HCT116 (cell line): ENCODE measurements at regions not wholly inside any gene's neighbourhood (a gene's known extent, or its start where the extent isn't known, plus 50 kb on each side); places are given as distances from the start of the nearest gene placed in this dataset.

Experiments used
- ATAC-seq: fragments of 200-7000 bp; cut with Tn5 transposase; 2 replicates; pipeline ENCODE4 v1.9.1; 2020; ENCODE audit warnings: mild to moderate bottlenecking, moderate library complexity
- BruUV-seq: library from RNA; stranded (reverse); fragments of 400-500 nt; replicated peaks from 2 replicates; lab custom pipeline; 2021; lab: Mats Ljungman, UMichigan
- CTCF ChIA-PET: fragments of 300-600 bp; sonication (Branson Sonifier 250); formaldehyde crosslinking; loops from one replicate; lab custom pipeline; 2021; ENCODE audit warnings: antibody characterized with exemption; lab: Charles Lee
- POLR2A ChIA-PET: fragments of 300-600, 350-600 bp; sonication (Branson Sonifier 250); formaldehyde crosslinking; loops from one replicate; lab custom pipeline; 2021; ENCODE audit warnings: antibody characterized with exemption; lab: Charles Lee
- RAD21 ChIA-PET, 2 experiments: fragments of 300-600 bp; sonication (Branson Sonifier 250); formaldehyde crosslinking; loops; one replicate each; lab custom pipeline; 2023; ENCODE audit warnings: low total read pairs in 2 of 2; ENCODE audit not compliant: uncharacterized antibody in 2 of 2, unreplicated experiment in 2 of 2, low non-redundant PET in 1 of 2; lab: Charles Lee
- DNase-seq: peaks from one replicate; pipeline ENCODE4 v3.0.0-alpha.2; 2010; ENCODE audit warnings: low read depth, low spot score
- H2AFZ ChIP-seq: fragments of 200-600 bp; shearing (Covaris generic), sonication (generic); 2 replicates; pipeline ENCODE4 v1.6.1; 2017; ENCODE audit warnings: low read depth, mixed run types, mixed read lengths, antibody characterized with exemption, low read length; ENCODE audit not compliant: poor library complexity, severe bottlenecking
- H3K27ac ChIP-seq: 2 replicates; pipeline ENCODE4 v1.5.1; 2012; ENCODE audit warnings: low read depth, low read length
- H3K27me3 ChIP-seq: fragments of 200-600 bp; sonication (generic); 2 replicates; pipeline ENCODE4 v1.6.1; 2016; ENCODE audit warnings: mixed run types, low read length, mixed read lengths; ENCODE audit not compliant: insufficient read depth
- H3K36me3 ChIP-seq, 2 experiments: fragments of 200-500 bp in 1 of 2; fragments of 200-600 bp in 1 of 2; sonication (Bioruptor generic) in 1 of 2; sonication (generic) in 1 of 2; 2 replicates each; pipeline versions ENCODE4 v1.5.1 to v1.6.1; 2014 to 2016; ENCODE audit warnings: low read length in 2 of 2, inconsistent platforms in 1 of 2, mixed read lengths in 1 of 2, mixed run types in 1 of 2; ENCODE audit not compliant: insufficient read depth in 2 of 2, control insufficient read depth in 1 of 2
- H3K4me1 ChIP-seq, 2 experiments: fragments of 200-600 bp in 1 of 2; sonication (generic) in 1 of 2; 2 replicates each; pipeline versions ENCODE4 v1.5.1 to v1.6.1; 2012 to 2017; ENCODE audit warnings: low read length in 2 of 2, inconsistent platforms in 1 of 2, mild to moderate bottlenecking in 1 of 2, mixed read lengths in 1 of 2, mixed run types in 1 of 2, moderate library complexity in 1 of 2; ENCODE audit not compliant: insufficient read depth in 2 of 2, control insufficient read depth in 1 of 2
- H3K4me2 ChIP-seq: fragments of 200-600 bp; sonication (generic); 2 replicates; pipeline ENCODE4 v1.6.1; 2017; ENCODE audit warnings: mixed run types, low read length, mixed read lengths
- H3K4me3 ChIP-seq, 2 experiments: fragments of 200-600 bp in 1 of 2; sonication (generic) in 1 of 2; replicated peaks in 1 of 2; 2 replicates each; pipeline ENCODE4 v1.5.1; 2011 to 2016; ENCODE audit warnings: low read length in 2 of 2, control low read depth in 1 of 2, low read depth in 1 of 2, mild to moderate bottlenecking in 1 of 2, mixed read lengths in 1 of 2, mixed run types in 1 of 2
- H3K79me2 ChIP-seq: fragments of 200-600 bp; sonication (generic); 2 replicates; pipeline ENCODE4 v1.6.1; 2017; ENCODE audit warnings: mild to moderate bottlenecking, mixed run types, low read length, moderate library complexity, mixed read lengths; ENCODE audit not compliant: insufficient read depth
- H3K9ac ChIP-seq: fragments of 200-600 bp; sonication (generic); 2 replicates; pipeline ENCODE4 v1.6.1; 2016; ENCODE audit warnings: low read length, mixed read lengths
- H3K9me2 ChIP-seq: fragments of 200-600 bp; sonication (generic), shearing (Covaris generic); 2 replicates; pipeline ENCODE4 v1.6.1; 2017; ENCODE audit warnings: mixed run types, mild to moderate bottlenecking, moderate library complexity; ENCODE audit not compliant: insufficient read depth
- H3K9me3 ChIP-seq, 2 experiments: fragments of 200-500 bp in 1 of 2; fragments of 200-600 bp in 1 of 2; sonication (Bioruptor generic) in 1 of 2; sonication (generic) in 1 of 2; 2 replicates each; pipeline ENCODE4 v1.6.1; 2014 to 2017; ENCODE audit warnings: low read length in 2 of 2, mixed read lengths in 2 of 2, inconsistent platforms in 1 of 2, low read depth in 1 of 2, mild to moderate bottlenecking in 1 of 2, mixed run types in 1 of 2, moderate library complexity in 1 of 2; ENCODE audit not compliant: control insufficient read depth in 1 of 2, insufficient read depth in 1 of 2
- H4K20me1 ChIP-seq: fragments of 200-600 bp; sonication (generic), shearing (Covaris generic); 2 replicates; pipeline ENCODE4 v1.6.1; 2017; ENCODE audit warnings: mixed run types, mild to moderate bottlenecking, moderate library complexity; ENCODE audit not compliant: insufficient read depth
- CBX3 ChIP-seq: IDR thresholded peaks from 2 replicates; pipeline ENCODE4 v1.6.1; 2012; ENCODE audit warnings: low read depth
- ELF1 ChIP-seq: IDR thresholded peaks from 2 replicates; pipeline ENCODE4 v1.6.1; 2012; ENCODE audit warnings: low read depth, borderline replicate concordance
- POLR2A ChIP-seq: IDR thresholded peaks from 2 replicates; pipeline ENCODE4 v1.7.0; 2011; ENCODE audit warnings: borderline replicate concordance; ENCODE audit not compliant: insufficient read depth, insufficient read length; ENCODE audit errors: extremely low read depth
- RAD21 ChIP-seq: IDR thresholded peaks from 2 replicates; pipeline ENCODE4 v1.6.1; 2012; ENCODE audit warnings: low read depth, mild to moderate bottlenecking
- SIN3A ChIP-seq: IDR thresholded peaks from 2 replicates; pipeline ENCODE4 v1.6.1; 2012; ENCODE audit warnings: low read depth
- SP1 ChIP-seq: IDR thresholded peaks from 2 replicates; pipeline ENCODE4 v1.6.1; 2012; ENCODE audit warnings: low read depth
- SRF ChIP-seq: IDR thresholded peaks from 2 replicates; pipeline ENCODE4 v1.6.1; 2012; ENCODE audit warnings: low read depth
- ZFX ChIP-seq: fragments of 450-650 bp; IDR thresholded peaks from 2 replicates; pipeline ENCODE4 v1.6.1; 2017
- intact Hi-C: fragments of 100-400 bp; cut with micrococcal nuclease; formaldehyde crosslinking; loops from 2 replicates; pipeline ENCODE4 v1.10.0; 2022
- TF ChIP-seq, protein P1 (sequence below): IDR thresholded peaks from 2 replicates; pipeline ENCODE4 v1.6.1; 2011; ENCODE audit warnings: mild to moderate bottlenecking, low read length, moderate library complexity; ENCODE audit not compliant: insufficient replicate concordance; ENCODE audit errors: extremely low read depth
- TF ChIP-seq, protein P2 (sequence below): IDR thresholded peaks from 2 replicates; pipeline ENCODE4 v1.6.1; 2012
- TF ChIP-seq, protein P3 (sequence below): IDR thresholded peaks from 2 replicates; pipeline ENCODE4 v1.6.1; 2012

DNA sequence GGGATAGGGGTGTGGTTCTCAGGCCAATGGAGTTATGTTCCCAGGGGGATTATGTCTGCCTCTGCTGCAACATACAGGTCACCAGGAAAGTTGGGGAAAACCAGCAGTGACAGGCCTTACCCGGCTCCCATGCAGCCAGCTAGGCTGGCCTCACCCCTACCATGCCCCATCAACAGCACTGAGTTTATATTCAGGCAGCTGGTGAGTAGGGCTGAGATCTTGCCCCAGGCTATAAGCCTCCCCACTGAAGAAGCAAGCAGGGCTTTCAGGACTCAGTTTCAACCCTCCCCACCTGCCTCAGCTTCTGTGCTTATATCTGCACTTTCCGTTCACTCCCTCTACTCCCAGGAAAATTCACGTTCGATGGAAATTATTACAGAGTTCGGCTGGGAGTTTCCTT is 122.4 kb upstream of the PGRMC2 start:
- RAD21 ChIA-PET = no interaction called here

More for the DNA sequence above, 122.4 kb upstream of the PGRMC2 start:
- DNase-seq (no peak), ATAC-seq (no peak)
- H3K9me2 ChIP-seq = no peaks in the 10 kb centered on the region
- ChIA-PET POLR2A (no interaction called here), CTCF (no interaction called here)
- H4K20me1 ChIP-seq = no peaks in the 10 kb centered on the region
- H3K27ac ChIP-seq = no peak overlapping the region
- H3K4me2 ChIP-seq = no peak overlapping the region
- H3K9ac ChIP-seq = no peak overlapping the region
- no peaks in the 10 kb centered on the region for H3K4me1 ChIP-seq
- H3K36me3 ChIP-seq = no peaks in the 10 kb centered on the region
- intact Hi-C loops = no loop called here
- no peak overlapping the region for H2AFZ ChIP-seq
- no TSS peak for BruUV-seq
- TF ChIP-seq ELF1 = no peak
- TF ChIP-seq ZFX = no peak
- no peak for TF ChIP-seq SRF
- no peak for TF ChIP-seq SIN3A
- TF ChIP-seq SP1 = no peak
- TF ChIP-seq, protein P1, sequence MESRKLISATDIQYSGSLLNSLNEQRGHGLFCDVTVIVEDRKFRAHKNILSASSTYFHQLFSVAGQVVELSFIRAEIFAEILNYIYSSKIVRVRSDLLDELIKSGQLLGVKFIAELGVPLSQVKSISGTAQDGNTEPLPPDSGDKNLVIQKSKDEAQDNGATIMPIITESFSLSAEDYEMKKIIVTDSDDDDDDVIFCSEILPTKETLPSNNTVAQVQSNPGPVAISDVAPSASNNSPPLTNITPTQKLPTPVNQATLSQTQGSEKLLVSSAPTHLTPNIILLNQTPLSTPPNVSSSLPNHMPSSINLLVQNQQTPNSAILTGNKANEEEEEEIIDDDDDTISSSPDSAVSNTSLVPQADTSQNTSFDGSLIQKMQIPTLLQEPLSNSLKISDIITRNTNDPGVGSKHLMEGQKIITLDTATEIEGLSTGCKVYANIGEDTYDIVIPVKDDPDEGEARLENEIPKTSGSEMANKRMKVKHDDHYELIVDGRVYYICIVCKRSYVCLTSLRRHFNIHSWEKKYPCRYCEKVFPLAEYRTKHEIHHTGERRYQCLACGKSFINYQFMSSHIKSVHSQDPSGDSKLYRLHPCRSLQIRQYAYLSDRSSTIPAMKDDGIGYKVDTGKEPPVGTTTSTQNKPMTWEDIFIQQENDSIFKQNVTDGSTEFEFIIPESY = no peak
- no peak for TF ChIP-seq RAD21
- TF ChIP-seq, protein P2, sequence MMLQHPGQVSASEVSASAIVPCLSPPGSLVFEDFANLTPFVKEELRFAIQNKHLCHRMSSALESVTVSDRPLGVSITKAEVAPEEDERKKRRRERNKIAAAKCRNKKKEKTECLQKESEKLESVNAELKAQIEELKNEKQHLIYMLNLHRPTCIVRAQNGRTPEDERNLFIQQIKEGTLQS = no peak
- TF ChIP-seq, protein P3, sequence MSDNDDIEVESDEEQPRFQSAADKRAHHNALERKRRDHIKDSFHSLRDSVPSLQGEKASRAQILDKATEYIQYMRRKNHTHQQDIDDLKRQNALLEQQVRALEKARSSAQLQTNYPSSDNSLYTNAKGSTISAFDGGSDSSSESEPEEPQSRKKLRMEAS = no peak
- TF ChIP-seq CBX3 = no peak
- no peak for TF ChIP-seq POLR2A
- no peak overlapping the region for H3K4me3 ChIP-seq
- no peaks in the 10 kb centered on the region for H3K27me3 ChIP-seq
- no peaks in the 10 kb centered on the region for H3K9me3 ChIP-seq
- H3K79me2 ChIP-seq = no peaks in the 10 kb centered on the region
